ENCODE measurements at regions not wholly inside any gene's neighbourhood (a gene's known extent, or its start where the extent isn't known, plus 50 kb on each side); places are given as distances from the start of the nearest gene placed in this dataset.

- no peaks in the 10 kb centered on the region for H3F3A ChIP-seq (ENCODE audit: low read depth)
- H3K4me1 Mint-ChIP-seq = no peaks in the 10 kb centered on the region
- no peak overlapping the region for H3K4me3 ChIP-seq
- no peak overlapping the region for H3K27ac ChIP-seq
- no peak overlapping the region for H3K4me3 Mint-ChIP-seq
- DNase-seq (ENCODE audit: low spot score) = no peak
- no peak overlapping the region for H3K9ac ChIP-seq
- no peak overlapping the region for H2AFZ ChIP-seq (replicated peaks)
- H3K79me2 ChIP-seq (ENCODE audit: low read depth) = no peaks in the 10 kb centered on the region
- H3K36me3 Mint-ChIP-seq = no peaks in the 10 kb centered on the region
- no peak overlapping the region for H3K27ac Mint-ChIP-seq
- peaks cover 8% of the 10 kb centered on the region for H3K9me3 Mint-ChIP-seq
- no peaks in the 10 kb centered on the region for H4K20me1 ChIP-seq (ENCODE audit: low read depth)
- H3K27me3 ChIP-seq = no peaks in the 10 kb centered on the region
- H3K36me3 ChIP-seq = no peaks in the 10 kb centered on the region
- peaks cover 4% of the 10 kb centered on the region for H3K27me3 Mint-ChIP-seq (ENCODE audit: insufficient read depth, low read depth)
- H3K9me3 ChIP-seq (ENCODE audit: low read depth) = no peaks in the 10 kb centered on the region
- TF ChIP-seq, protein P1, sequence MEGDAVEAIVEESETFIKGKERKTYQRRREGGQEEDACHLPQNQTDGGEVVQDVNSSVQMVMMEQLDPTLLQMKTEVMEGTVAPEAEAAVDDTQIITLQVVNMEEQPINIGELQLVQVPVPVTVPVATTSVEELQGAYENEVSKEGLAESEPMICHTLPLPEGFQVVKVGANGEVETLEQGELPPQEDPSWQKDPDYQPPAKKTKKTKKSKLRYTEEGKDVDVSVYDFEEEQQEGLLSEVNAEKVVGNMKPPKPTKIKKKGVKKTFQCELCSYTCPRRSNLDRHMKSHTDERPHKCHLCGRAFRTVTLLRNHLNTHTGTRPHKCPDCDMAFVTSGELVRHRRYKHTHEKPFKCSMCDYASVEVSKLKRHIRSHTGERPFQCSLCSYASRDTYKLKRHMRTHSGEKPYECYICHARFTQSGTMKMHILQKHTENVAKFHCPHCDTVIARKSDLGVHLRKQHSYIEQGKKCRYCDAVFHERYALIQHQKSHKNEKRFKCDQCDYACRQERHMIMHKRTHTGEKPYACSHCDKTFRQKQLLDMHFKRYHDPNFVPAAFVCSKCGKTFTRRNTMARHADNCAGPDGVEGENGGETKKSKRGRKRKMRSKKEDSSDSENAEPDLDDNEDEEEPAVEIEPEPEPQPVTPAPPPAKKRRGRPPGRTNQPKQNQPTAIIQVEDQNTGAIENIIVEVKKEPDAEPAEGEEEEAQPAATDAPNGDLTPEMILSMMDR (IDR thresholded peaks at IDR 0.05) = no peak
- TF ChIP-seq EZH2 (IDR thresholded peaks at IDR 0.05) (no peak), EZH2phosphoT487 (IDR thresholded peaks at IDR 0.05) (no peak)
- H3K4me1 ChIP-seq = no peaks in the 10 kb centered on the region
- H3K4me2 ChIP-seq = no peak overlapping the region
Observed at GRCh38 chr20:52601295-52601971, 370.7 kb upstream of the TSHZ2 start.

DNA sequence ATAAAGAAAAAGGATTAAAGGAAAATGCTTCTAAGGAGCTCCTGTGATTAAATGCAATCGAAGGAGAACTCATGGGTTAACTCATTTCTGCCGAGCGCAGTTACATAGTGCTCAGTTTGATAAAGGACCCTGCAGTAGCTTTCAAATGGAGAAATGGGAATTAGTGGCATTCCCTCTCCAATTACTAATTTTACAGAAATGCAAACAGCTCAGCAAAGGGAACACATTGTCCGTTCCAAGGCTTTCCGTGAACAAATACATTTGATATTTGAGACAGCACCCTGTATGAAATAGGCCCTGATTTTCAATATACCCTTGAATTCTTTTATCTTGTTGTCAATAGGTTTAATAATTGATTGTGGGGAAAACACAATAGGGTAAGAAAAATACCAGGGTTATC lies 375.9 kb upstream of the TSHZ2 start:
- Histone ChIP-seq H3K36me3 (no peaks in the 10 kb centered on the region), H3K4me3 (no peak overlapping the region), H4K20me1 (ENCODE audit: low read depth) (no peaks in the 10 kb centered on the region), H3K27me3 (no peaks in the 10 kb centered on the region), H3K79me2 (ENCODE audit: low read depth) (no peaks in the 10 kb centered on the region), H2AFZ (replicated peaks) (no peak overlapping the region), H3K4me1 (no peaks in the 10 kb centered on the region), H3K9me3 (ENCODE audit: low read depth) (no peaks in the 10 kb centered on the region), H3K9ac (no peak overlapping the region), H3F3A (ENCODE audit: low read depth) (no peaks in the 10 kb centered on the region), H3K4me2 (no peak overlapping the region), H3K27ac (no peak overlapping the region)
- TF ChIP-seq EZH2phosphoT487 (IDR thresholded peaks at IDR 0.05) = no peak
- TF ChIP-seq, protein P1 (IDR thresholded peaks at IDR 0.05) = no peak
- no peak for TF ChIP-seq EZH2 (IDR thresholded peaks at IDR 0.05)
- H3K27me3 Mint-ChIP-seq (ENCODE audit: insufficient read depth, low read depth) = no peaks in the 10 kb centered on the region
- peaks cover 4% of the 10 kb centered on the region for H3K9me3 Mint-ChIP-seq
- H3K4me3 Mint-ChIP-seq = no peak overlapping the region
- no peaks in the 10 kb centered on the region for H3K4me1 Mint-ChIP-seq
- no peak for DNase-seq (ENCODE audit: low spot score)
- H3K36me3 Mint-ChIP-seq = no peaks in the 10 kb centered on the region
- no peak overlapping the region for H3K27ac Mint-ChIP-seq

DNA sequence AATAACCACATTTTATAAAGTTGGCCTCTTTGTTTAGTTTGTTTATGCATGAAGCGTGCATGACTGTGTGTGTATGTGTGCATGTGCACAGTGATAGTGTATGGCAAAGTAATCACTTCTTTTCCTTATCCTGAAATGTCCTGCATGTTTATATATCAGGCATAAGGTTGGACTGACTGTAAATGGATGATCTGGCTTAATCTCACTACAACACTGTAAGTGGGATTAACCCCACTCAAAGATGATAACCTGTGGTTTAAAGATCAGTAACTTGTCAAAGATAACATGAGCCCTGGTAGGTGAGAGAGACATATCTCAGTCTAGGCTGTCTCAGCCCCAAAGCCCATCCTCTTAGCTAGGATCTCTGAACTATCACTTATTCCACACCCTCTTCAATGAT lies 376.6 kb upstream of the TSHZ2 start:
- H3K27me3 Mint-ChIP-seq (ENCODE audit: insufficient read depth, low read depth) = no peaks in the 10 kb centered on the region
- H3K27ac ChIP-seq = no peak overlapping the region

More for the DNA sequence above, 376.6 kb upstream of the TSHZ2 start:
- Histone ChIP-seq H3K9me3 (ENCODE audit: low read depth) (no peaks in the 10 kb centered on the region), H3F3A (ENCODE audit: low read depth) (no peaks in the 10 kb centered on the region), H3K36me3 (no peaks in the 10 kb centered on the region), H3K9ac (no peak overlapping the region), H3K4me2 (no peak overlapping the region), H3K4me3 (no peak overlapping the region), H3K4me1 (no peaks in the 10 kb centered on the region), H4K20me1 (ENCODE audit: low read depth) (no peaks in the 10 kb centered on the region), H3K79me2 (ENCODE audit: low read depth) (no peaks in the 10 kb centered on the region), H3K27me3 (no peaks in the 10 kb centered on the region), H2AFZ (replicated peaks) (no peak overlapping the region)
- no peak for DNase-seq (ENCODE audit: low spot score)
- no peak overlapping the region for H3K27ac Mint-ChIP-seq
- H3K36me3 Mint-ChIP-seq = no peaks in the 10 kb centered on the region
- TF ChIP-seq, protein P1 (IDR thresholded peaks at IDR 0.05) = no peak
- TF ChIP-seq EZH2 (IDR thresholded peaks at IDR 0.05) (no peak), EZH2phosphoT487 (IDR thresholded peaks at IDR 0.05) (no peak)
- H3K4me1 Mint-ChIP-seq = no peaks in the 10 kb centered on the region
- peaks cover 4% of the 10 kb centered on the region for H3K9me3 Mint-ChIP-seq
- no peak overlapping the region for H3K4me3 Mint-ChIP-seq
